HepG2 (cell line): ENCODE measurements at regions not wholly inside any gene's neighbourhood (a gene's known extent, or its start where the extent isn't known, plus 50 kb on each side); places are given as distances from the start of the nearest gene placed in this dataset.

Experiments used
- ATAC-seq: fragments of 200-7000 bp; cut with Tn5 transposase; 3 replicates; pipeline ENCODE4 v1.9.1; 2020; ENCODE audit warnings: mild to moderate bottlenecking, moderate library complexity
- BruUV-seq: library from RNA; stranded (reverse); fragments of 400-500 nt; replicated peaks from 2 replicates; lab custom pipeline; 2021; lab: Mats Ljungman, UMichigan
- CTCF ChIA-PET: fragments of 300-600 bp; formaldehyde crosslinking; extraction: SDS; loops from one replicate; lab custom pipeline; 2021; ENCODE audit warnings: low total read pairs, inconsistent platforms, low intra/inter-chr PET ratio; lab: Yijun Ruan, JAX
- POLR2A ChIA-PET: fragments of 350-600 bp; sonication (Branson Sonifier 250); formaldehyde crosslinking; loops from one replicate; lab custom pipeline; 2020; ENCODE audit warnings: antibody characterized with exemption, inconsistent platforms; lab: Yijun Ruan, JAX
- DNase-seq: peaks from one replicate; pipeline ENCODE4 v3.0.0-alpha.2; 2015; ENCODE audit warnings: low spot score
- FAIRE-seq: peaks from 3 replicates; lab custom pipeline; 2011; peaks lifted over from hg19 to GRCh38; lab: Jason Lieb, UNC
- H2AFZ ChIP-seq: one replicate; pipeline ENCODE4 v1.6.1; 2011; ENCODE audit warnings: low read length, inconsistent platforms
- H3K27ac ChIP-seq: fragments of 300-600 bp; 3 replicates; pipeline ENCODE4 v1.8.0; 2011; ENCODE audit warnings: mixed run types, mild to moderate bottlenecking, mixed read lengths, low read length, inconsistent platforms; ENCODE audit not compliant: insufficient read depth; ENCODE audit errors: extremely low read length
- H3K27me3 ChIP-seq, 2 experiments: fragments of 200-600 bp in 1 of 2; 2 replicates in 1 of 2; 3 replicates in 1 of 2; pipeline versions ENCODE4 v1.6.0 to v1.8.0; 2011; ENCODE audit warnings: low read length in 2 of 2, mild to moderate bottlenecking in 2 of 2, moderate library complexity in 2 of 2, inconsistent platforms in 1 of 2; ENCODE audit not compliant: insufficient read depth in 2 of 2, control insufficient read depth in 1 of 2
- H3K36me3 ChIP-seq, 2 experiments: fragments of 200-600 bp in 1 of 2; replicated peaks in 1 of 2; 2 replicates in 1 of 2; 3 replicates in 1 of 2; pipeline versions ENCODE4 v1.5.1 to v1.8.0; 2011; ENCODE audit warnings: low read length in 2 of 2, inconsistent platforms in 1 of 2; ENCODE audit not compliant: insufficient read depth in 2 of 2, control insufficient read depth in 1 of 2
- H3K4me1 ChIP-seq: 2 replicates; pipeline ENCODE4 v1.5.1; 2012; ENCODE audit warnings: low read length, inconsistent platforms; ENCODE audit not compliant: insufficient read depth
- H3K4me2 ChIP-seq: 2 replicates; pipeline ENCODE4 v1.6.0; 2011; ENCODE audit warnings: low read depth, low read length, inconsistent platforms
- H3K4me3 ChIP-seq, 3 experiments: fragments of 200-600 bp in 1 of 3; sonication (generic), shearing (Covaris generic) in 1 of 3; replicated peaks in 1 of 3; 2 replicates each; pipeline ENCODE4 v1.5.1; 2011 to 2016; ENCODE audit warnings: low read length in 3 of 3, inconsistent platforms in 2 of 3, low read depth in 2 of 3, mild to moderate bottlenecking in 2 of 3, control low read depth in 1 of 3, mixed read lengths in 1 of 3; ENCODE audit not compliant: insufficient read depth in 1 of 3
- H3K79me2 ChIP-seq: one replicate; pipeline ENCODE4 v1.6.1; 2011; ENCODE audit warnings: low read length, inconsistent platforms; ENCODE audit not compliant: insufficient read depth
- H3K9ac ChIP-seq: 2 replicates; pipeline ENCODE4 v1.6.0; 2011; ENCODE audit warnings: mild to moderate bottlenecking, low read depth, low read length, inconsistent platforms; ENCODE audit not compliant: insufficient read depth
- H3K9me3 ChIP-seq: 2 replicates; pipeline ENCODE4 v1.5.1; 2012; ENCODE audit warnings: mild to moderate bottlenecking, low read length
- H4K20me1 ChIP-seq: 2 replicates; pipeline ENCODE4 v1.6.0; 2011; ENCODE audit warnings: inconsistent platforms, mild to moderate bottlenecking, low read length, moderate library complexity; ENCODE audit not compliant: insufficient read depth
- ATRX ChIP-seq: sonication (generic); formaldehyde crosslinking; IDR thresholded peaks from 2 replicates; pipeline ENCODE4 v1.4.0; 2020; ENCODE audit warnings: missing genetic modification reagents, borderline replicate concordance
- CEBPG ChIP-seq: IDR thresholded peaks from 2 replicates; pipeline ENCODE4 v1.6.1; 2016
- FOXC1 ChIP-seq: sonication (generic); formaldehyde crosslinking; IDR thresholded peaks from 2 replicates; pipeline ENCODE4 v1.8.0; 2022; ENCODE audit warnings: mild to moderate bottlenecking, missing genetic modification reagents, borderline replicate concordance
- HOXA5 ChIP-seq: sonication (generic); formaldehyde crosslinking; IDR thresholded peaks from 2 replicates; pipeline ENCODE4 v1.4.0; 2020; ENCODE audit warnings: missing genetic modification reagents
- IRF2 ChIP-seq: IDR thresholded peaks from 2 replicates; pipeline ENCODE4 v1.6.1; 2018; ENCODE audit warnings: missing genetic modification reagents, missing compliant biosample characterization
- KAT7 ChIP-seq: IDR thresholded peaks from 2 replicates; pipeline ENCODE4 v1.6.1; 2018; ENCODE audit warnings: borderline replicate concordance, missing compliant biosample characterization
- KLF15 ChIP-seq: sonication (generic); formaldehyde crosslinking; IDR thresholded peaks from 2 replicates; pipeline ENCODE4 v1.8.1; 2023; ENCODE audit warnings: borderline replicate concordance, mild to moderate bottlenecking, inconsistent platforms, missing genetic modification reagents, mixed read lengths
- SKI ChIP-seq: fragments of 450-650 bp; IDR thresholded peaks from one replicate; pipeline ENCODE4 v1.6.1; 2018; ENCODE audit warnings: mild to moderate bottlenecking; ENCODE audit not compliant: partially characterized antibody
- SMAD1 ChIP-seq: sonication (generic); formaldehyde crosslinking; IDR thresholded peaks from 2 replicates; pipeline ENCODE4 v1.4.0; 2020; ENCODE audit warnings: missing genetic modification reagents, low read depth, mild to moderate bottlenecking, borderline replicate concordance
- ZNF552 ChIP-seq: sonication (generic); formaldehyde crosslinking; IDR thresholded peaks from 2 replicates; pipeline ENCODE4 v1.9.0; 2022; ENCODE audit warnings: missing genetic modification reagents, mild to moderate bottlenecking, borderline replicate concordance
- ZNF891 ChIP-seq: sonication (generic); formaldehyde crosslinking; IDR thresholded peaks from 2 replicates; pipeline ENCODE4 v1.5.0; 2020; ENCODE audit warnings: mild to moderate bottlenecking, missing genetic modification reagents
- WGBS: methylation state at CpG from one replicate; pipeline ENCODE4 v1.1.6; 2017; ENCODE audit warnings: low lambda C conversion rate; 5-methylcytosine and 5-hydroxymethylcytosine counted together
- in situ Hi-C: cut with HindIII; loops from 2 replicates; pipeline ENCODE4 v1.10.0; 2017; ENCODE audit warnings: low pct_unique_long_range_greater_than_20kb; ENCODE audit not compliant: extremely low pct_ligation_motif_present
- intact Hi-C: fragments of 100-400 bp; cut with micrococcal nuclease; formaldehyde crosslinking; loops from one replicate; pipeline ENCODE4 v1.10.0; 2022; ENCODE audit not compliant: unreplicated experiment
- TF ChIP-seq, protein P1 (sequence below): sonication (generic); formaldehyde crosslinking; IDR thresholded peaks from 2 replicates; pipeline ENCODE4 v1.8.0; 2022; ENCODE audit warnings: missing genetic modification reagents, mild to moderate bottlenecking, inconsistent platforms, borderline replicate concordance
- TF ChIP-seq, protein P2 (sequence below): sonication (generic); formaldehyde crosslinking; IDR thresholded peaks from 2 replicates; pipeline ENCODE4 v1.8.0; 2022; ENCODE audit warnings: missing genetic modification reagents, mild to moderate bottlenecking, borderline replicate concordance
- TF ChIP-seq, protein P3 (sequence below): IDR thresholded peaks from 2 replicates; pipeline ENCODE4 v1.6.1; 2016
- TF ChIP-seq, protein P4 (sequence below): sonication (generic); formaldehyde crosslinking; IDR thresholded peaks from 2 replicates; pipeline ENCODE4 v1.8.0; 2022; ENCODE audit warnings: mild to moderate bottlenecking, missing genetic modification reagents, moderate library complexity

DNA sequence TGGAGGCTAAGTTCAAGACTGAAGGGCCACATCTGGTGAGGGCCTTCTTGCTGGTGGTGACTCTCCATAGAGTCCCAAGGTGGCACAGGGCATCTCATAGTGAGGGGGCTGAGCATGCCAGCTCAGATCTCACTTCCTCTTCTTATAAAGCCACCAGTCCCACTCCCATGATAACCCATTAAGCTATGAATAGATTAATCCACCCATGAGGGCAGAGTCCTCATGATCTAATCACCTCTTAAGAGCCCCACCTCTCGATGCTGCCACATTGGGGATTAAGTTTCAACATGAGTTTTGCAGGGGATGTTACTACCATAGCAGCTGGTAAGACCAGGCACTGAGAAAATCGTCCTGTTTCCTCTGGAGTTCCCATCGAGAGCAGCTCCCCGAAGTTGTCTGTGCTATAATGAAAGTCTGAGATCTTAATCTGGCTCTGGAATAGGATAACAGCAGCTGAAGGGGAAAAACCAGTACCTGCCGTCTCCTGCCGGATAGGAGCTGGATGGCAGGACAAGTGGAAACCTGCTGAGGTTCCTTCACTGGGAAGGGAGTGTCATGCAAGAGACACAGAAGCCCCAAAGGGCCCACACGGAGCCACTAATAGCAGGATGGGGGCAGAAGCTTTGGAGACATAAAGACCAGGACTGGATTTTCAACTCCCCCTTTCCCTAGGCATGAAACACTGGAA, 79.5 kb upstream of the EPHB3 start:
- in situ Hi-C loops = no loop called here
- BruUV-seq = no TSS peak
- peaks cover 0 to 14% of the 10 kb centered on the region in 2 experiments; a peak in 4 of 5 replicates for H3K27me3 ChIP-seq
- H3K9me3 ChIP-seq = no peaks in the 10 kb centered on the region
- H3K4me2 ChIP-seq = no peak overlapping the region
- ChIA-PET CTCF (no interaction called here), POLR2A (no interaction called here)
- DNase-seq = no peak
- H3K9ac ChIP-seq = no peak overlapping the region
- no peaks in the 10 kb centered on the region for H3K36me3 ChIP-seq
- no peak for ATAC-seq
- intact Hi-C loops = no loop called here
- WGBS = 23% methylated on average over 6 of the region's 7 CpGs
- no peaks in the 10 kb centered on the region for H3K4me1 ChIP-seq
- no peak for FAIRE-seq
- no peak overlapping the region for H2AFZ ChIP-seq
- no peak overlapping the region for H3K27ac ChIP-seq
- H3K79me2 ChIP-seq = no peaks in the 10 kb centered on the region
- no peaks in the 10 kb centered on the region for H4K20me1 ChIP-seq
- H3K4me3 ChIP-seq = no peak overlapping the region
- TF ChIP-seq FOXC1 = no peak
- no peak for TF ChIP-seq KLF15
- TF ChIP-seq SMAD1 (CRISPR knock-in tag) = no peak
- TF ChIP-seq, protein P1, sequence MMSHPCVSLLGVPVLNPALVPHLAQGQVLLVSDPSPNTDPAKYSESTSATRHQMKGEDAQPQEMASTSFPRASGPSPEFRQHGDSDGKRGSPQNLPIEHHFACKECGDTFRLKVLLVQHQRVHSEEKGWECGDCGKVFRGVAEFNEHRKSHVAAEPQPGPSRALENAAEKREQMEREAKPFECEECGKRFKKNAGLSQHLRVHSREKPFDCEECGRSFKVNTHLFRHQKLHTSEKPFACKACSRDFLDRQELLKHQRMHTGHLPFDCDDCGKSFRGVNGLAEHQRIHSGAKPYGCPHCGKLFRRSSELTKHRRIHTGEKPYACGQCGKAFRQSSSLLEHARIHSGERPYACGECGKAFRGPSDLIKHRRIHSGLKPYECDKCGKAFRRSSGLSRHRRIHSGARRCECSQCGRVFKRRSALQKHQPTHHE (CRISPR knock-in tag) = no peak
- TF ChIP-seq SKI = no peak
- no peak for TF ChIP-seq ZNF891 (CRISPR knock-in tag)
- TF ChIP-seq IRF2 (CRISPR knock-in tag) = no peak
- no peak for TF ChIP-seq KAT7 (CRISPR knock-in tag)
- TF ChIP-seq ZNF552 (CRISPR knock-in tag) = no peak
- no peak for TF ChIP-seq ATRX (CRISPR knock-in tag)
- TF ChIP-seq, protein P2, sequence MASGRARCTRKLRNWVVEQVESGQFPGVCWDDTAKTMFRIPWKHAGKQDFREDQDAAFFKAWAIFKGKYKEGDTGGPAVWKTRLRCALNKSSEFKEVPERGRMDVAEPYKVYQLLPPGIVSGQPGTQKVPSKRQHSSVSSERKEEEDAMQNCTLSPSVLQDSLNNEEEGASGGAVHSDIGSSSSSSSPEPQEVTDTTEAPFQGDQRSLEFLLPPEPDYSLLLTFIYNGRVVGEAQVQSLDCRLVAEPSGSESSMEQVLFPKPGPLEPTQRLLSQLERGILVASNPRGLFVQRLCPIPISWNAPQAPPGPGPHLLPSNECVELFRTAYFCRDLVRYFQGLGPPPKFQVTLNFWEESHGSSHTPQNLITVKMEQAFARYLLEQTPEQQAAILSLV (CRISPR knock-in tag) = no peak
- TF ChIP-seq CEBPG (CRISPR knock-in tag) = no peak
- TF ChIP-seq, protein P3, sequence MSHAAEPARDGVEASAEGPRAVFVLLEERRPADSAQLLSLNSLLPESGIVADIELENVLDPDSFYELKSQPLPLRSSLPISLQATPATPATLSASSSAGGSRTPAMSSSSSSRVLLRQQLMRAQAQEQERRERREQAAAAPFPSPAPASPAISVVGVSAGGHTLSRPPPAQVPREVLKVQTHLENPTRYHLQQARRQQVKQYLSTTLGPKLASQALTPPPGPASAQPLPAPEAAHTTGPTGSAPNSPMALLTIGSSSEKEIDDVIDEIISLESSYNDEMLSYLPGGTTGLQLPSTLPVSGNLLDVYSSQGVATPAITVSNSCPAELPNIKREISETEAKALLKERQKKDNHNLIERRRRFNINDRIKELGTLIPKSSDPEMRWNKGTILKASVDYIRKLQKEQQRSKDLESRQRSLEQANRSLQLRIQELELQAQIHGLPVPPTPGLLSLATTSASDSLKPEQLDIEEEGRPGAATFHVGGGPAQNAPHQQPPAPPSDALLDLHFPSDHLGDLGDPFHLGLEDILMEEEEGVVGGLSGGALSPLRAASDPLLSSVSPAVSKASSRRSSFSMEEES = no peak
- no peak for TF ChIP-seq HOXA5
- TF ChIP-seq, protein P4, sequence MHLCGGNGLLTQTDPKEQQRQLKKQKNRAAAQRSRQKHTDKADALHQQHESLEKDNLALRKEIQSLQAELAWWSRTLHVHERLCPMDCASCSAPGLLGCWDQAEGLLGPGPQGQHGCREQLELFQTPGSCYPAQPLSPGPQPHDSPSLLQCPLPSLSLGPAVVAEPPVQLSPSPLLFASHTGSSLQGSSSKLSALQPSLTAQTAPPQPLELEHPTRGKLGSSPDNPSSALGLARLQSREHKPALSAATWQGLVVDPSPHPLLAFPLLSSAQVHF (CRISPR knock-in tag) = no peak
